CD4-positive, CD25-positive, alpha-beta regulatory T cell (primary cell): ENCODE measurements at regions not wholly inside any gene's neighbourhood (a gene's known extent, or its start where the extent isn't known, plus 50 kb on each side); places are given as distances from the start of the nearest gene placed in this dataset.

ENCODE experiments used
- ATAC-seq, 2 donors: fragments of 150-1000 bp; cut with Tn5 transposase; one replicate each; pipeline ENCODE4 v1.10.0; 2021; ENCODE audit warnings: low read depth in 2 of 2, moderate number of reproducible peaks in 2 of 2, moderate library complexity in 1 of 2
- DNase-seq, 3 donors: peaks; one replicate each; pipeline versions ENCODE4 v3.0.0 to v3.0.0-alpha.2; 2012 to 2022; ENCODE audit warnings: mixed read lengths in 1 of 3
- H3K27ac ChIP-seq: one replicate; pipeline ENCODE4 v1.7.0; 2013; ENCODE audit warnings: mild to moderate bottlenecking, low read length; ENCODE audit not compliant: insufficient read depth, poor library complexity, severe bottlenecking
- H3K27me3 ChIP-seq: one replicate; pipeline ENCODE4 v1.7.0; 2013; ENCODE audit warnings: low read length; ENCODE audit not compliant: control insufficient read depth, insufficient read depth
- H3K36me3 ChIP-seq: one replicate; pipeline ENCODE4 v1.7.0; 2013; ENCODE audit warnings: mild to moderate bottlenecking, low read length, moderate library complexity; ENCODE audit not compliant: control insufficient read depth, insufficient read depth
- H3K4me1 ChIP-seq: 2 replicates; pipeline ENCODE4 v1.7.0; 2013; ENCODE audit warnings: mild to moderate bottlenecking, low read length; ENCODE audit not compliant: insufficient read depth, control insufficient read depth, poor library complexity, severe bottlenecking
- H3K4me3 ChIP-seq: one replicate; pipeline ENCODE4 v1.7.0; 2013; ENCODE audit warnings: low read depth, mild to moderate bottlenecking, low read length, moderate library complexity
- H3K9me3 ChIP-seq, 2 experiments: 1 replicate in 1 of 2; 2 replicates in 1 of 2; pipeline ENCODE4 v1.7.0; 2013; ENCODE audit warnings: low read length in 2 of 2, mild to moderate bottlenecking in 1 of 2, moderate library complexity in 1 of 2; ENCODE audit not compliant: control insufficient read depth in 2 of 2
- H3K27ac Mint-ChIP-seq, 3 donors: one replicate each; pipeline ENCODE4 v1.8.0; 2020 to 2022; ENCODE audit warnings: mild to moderate bottlenecking in 3 of 3, mixed read lengths in 3 of 3, moderate library complexity in 2 of 3
- H3K27me3 Mint-ChIP-seq: one replicate; pipeline ENCODE4 v1.8.0; 2022; ENCODE audit warnings: mild to moderate bottlenecking, mixed read lengths
- H3K36me3 Mint-ChIP-seq: one replicate; pipeline ENCODE4 v1.8.0; 2020; ENCODE audit warnings: mixed read lengths
- H3K4me1 Mint-ChIP-seq, 4 donors: one replicate each; pipeline ENCODE4 v1.8.0; 2020 to 2022; ENCODE audit warnings: mixed read lengths in 4 of 4, mild to moderate bottlenecking in 1 of 4
- H3K4me3 Mint-ChIP-seq, 4 donors: one replicate each; pipeline ENCODE4 v1.8.0; 2020 to 2022; ENCODE audit warnings: mild to moderate bottlenecking in 4 of 4, mixed read lengths in 4 of 4, moderate library complexity in 3 of 4
- H3K9me3 Mint-ChIP-seq, 7 donors: one replicate each; pipeline ENCODE4 v1.8.0; 2020 to 2022; ENCODE audit warnings: mixed read lengths in 7 of 7, mild to moderate bottlenecking in 3 of 7, moderate library complexity in 2 of 7

GRCh38 chr2:12948961-12949353 lies 232.2 kb downstream of the TRIB2 start:
- Mint-ChIP-seq H3K27ac (no peak overlapping the region), H3K27me3 (peaks cover 15% of the 10 kb centered on the region), H3K9me3 (peaks cover 0 to 3% (median 0%) of the 10 kb centered on the region in 7 donors), H3K36me3 (no peaks in the 10 kb centered on the region), H3K4me3 (no peak overlapping the region), H3K4me1 (peaks cover 0 to 12% (median 6%) of the 10 kb centered on the region in 4 donors)
- ATAC-seq (no peak), DNase-seq (no peak)
- Histone ChIP-seq H3K4me3 (no peak overlapping the region), H3K27ac (no peak overlapping the region), H3K36me3 (no peaks in the 10 kb centered on the region), H3K27me3 (peaks cover 13% of the 10 kb centered on the region), H3K9me3 (no peaks in the 10 kb centered on the region), H3K4me1 (peaks cover 7% of the 10 kb centered on the region)

- no peaks in the 10 kb centered on the region for H3K36me3 Mint-ChIP-seq
- peaks cover 16% of the 10 kb centered on the region for H3K27me3 ChIP-seq
- H3K27ac ChIP-seq = no peak overlapping the region
- DNase-seq (no peak), ATAC-seq (no peak)
- H3K4me1 Mint-ChIP-seq = peaks cover 0 to 12% (median 6%) of the 10 kb centered on the region in 4 donors
- H3K9me3 Mint-ChIP-seq = peaks cover 0 to 3% (median 0%) of the 10 kb centered on the region in 7 donors
- H3K9me3 ChIP-seq = no peaks in the 10 kb centered on the region
- peaks cover 17% of the 10 kb centered on the region for H3K27me3 Mint-ChIP-seq
- H3K4me3 ChIP-seq = no peak overlapping the region
- H3K4me3 Mint-ChIP-seq = no peak overlapping the region
- H3K36me3 ChIP-seq = no peaks in the 10 kb centered on the region
- H3K27ac Mint-ChIP-seq = no peak overlapping the region
- peaks cover 7% of the 10 kb centered on the region for H3K4me1 ChIP-seq
These were observed 232.7 kb downstream of the TRIB2 start for GRCh38 chr2:12949406-12949805.

- Histone ChIP-seq H3K4me3 (no peak overlapping the region), H3K36me3 (no peaks in the 10 kb centered on the region), H3K27ac (no peak overlapping the region), H3K4me1 (peaks cover 7% of the 10 kb centered on the region), H3K27me3 (peaks cover 17% of the 10 kb centered on the region), H3K9me3 (no peaks in the 10 kb centered on the region)
- no peak for ATAC-seq
- Mint-ChIP-seq H3K36me3 (no peaks in the 10 kb centered on the region), H3K27me3 (peaks cover 21% of the 10 kb centered on the region), H3K27ac (peak overlapping the region in 1 of 3 donors; percentile 43), H3K9me3 (peaks cover 0 to 3% (median 0%) of the 10 kb centered on the region in 7 donors), H3K4me1 (peaks cover 0 to 12% (median 6%) of the 10 kb centered on the region in 4 donors), H3K4me3 (no peak overlapping the region)
- no peak for DNase-seq
These were observed 233.4 kb downstream of the TRIB2 start for GRCh38 chr2:12950174-12950573.

- H3K27me3 Mint-ChIP-seq = peaks cover 26% of the 10 kb centered on the region
- peaks cover 7% of the 10 kb centered on the region for H3K4me1 ChIP-seq
- H3K36me3 ChIP-seq = no peaks in the 10 kb centered on the region
- H3K9me3 Mint-ChIP-seq = peaks cover 0 to 3% (median 0%) of the 10 kb centered on the region in 7 donors
- no peak overlapping the region for H3K4me3 ChIP-seq
- H3K27me3 ChIP-seq = peaks cover 17% of the 10 kb centered on the region
- no peaks in the 10 kb centered on the region for H3K9me3 ChIP-seq
- ATAC-seq = no peak
- H3K36me3 Mint-ChIP-seq = no peaks in the 10 kb centered on the region
- peaks cover 0 to 12% (median 6%) of the 10 kb centered on the region in 4 donors for H3K4me1 Mint-ChIP-seq
- DNase-seq = no peak
- H3K27ac Mint-ChIP-seq = no peak overlapping the region
- H3K4me3 Mint-ChIP-seq = no peak overlapping the region
- no peak overlapping the region for H3K27ac ChIP-seq
These were observed 234.4 kb downstream of the TRIB2 start for GRCh38 chr2:12950957-12951656.

- no peak overlapping the region for H3K27ac ChIP-seq
- Mint-ChIP-seq H3K9me3 (peaks cover 0 to 3% (median 0%) of the 10 kb centered on the region in 7 donors), H3K4me1 (peaks cover 0 to 12% (median 6%) of the 10 kb centered on the region in 4 donors), H3K4me3 (no peak overlapping the region), H3K27me3 (peaks cover 31% of the 10 kb centered on the region), H3K36me3 (no peaks in the 10 kb centered on the region), H3K27ac (no peak overlapping the region)
- peaks cover 7% of the 10 kb centered on the region for H3K4me1 ChIP-seq
- DNase-seq (no peak), ATAC-seq (no peak)
- no peaks in the 10 kb centered on the region for H3K36me3 ChIP-seq
- H3K4me3 ChIP-seq = no peak overlapping the region
- H3K27me3 ChIP-seq = peaks cover 17% of the 10 kb centered on the region
- no peaks in the 10 kb centered on the region for H3K9me3 ChIP-seq
These were observed 234.9 kb downstream of the TRIB2 start for GRCh38 chr2:12951657-12951973.

- no peak overlapping the region for H3K4me3 ChIP-seq
- H3K36me3 ChIP-seq = no peaks in the 10 kb centered on the region
- H3K27ac Mint-ChIP-seq = no peak overlapping the region
- H3K27ac ChIP-seq = no peak overlapping the region
- H3K36me3 Mint-ChIP-seq = no peaks in the 10 kb centered on the region
- H3K4me3 Mint-ChIP-seq = no peak overlapping the region
- H3K9me3 ChIP-seq = no peaks in the 10 kb centered on the region
- H3K9me3 Mint-ChIP-seq = peaks cover 0 to 3% (median 0%) of the 10 kb centered on the region in 7 donors
- H3K27me3 ChIP-seq = peaks cover 18% of the 10 kb centered on the region
- ATAC-seq (no peak), DNase-seq (no peak)
- peaks cover 7% of the 10 kb centered on the region for H3K4me1 ChIP-seq
- H3K27me3 Mint-ChIP-seq = peaks cover 39% of the 10 kb centered on the region
- H3K4me1 Mint-ChIP-seq = peaks cover 0 to 12% (median 6%) of the 10 kb centered on the region in 4 donors
These were observed 236.9 kb downstream of the TRIB2 start for GRCh38 chr2:12953596-12953995.

GRCh38 chr2:12955864-12956263 lies 239.1 kb downstream of the TRIB2 start:
- DNase-seq (no peak), ATAC-seq (no peak)
- Histone ChIP-seq H3K9me3 (no peaks in the 10 kb centered on the region), H3K27me3 (peaks cover 14% of the 10 kb centered on the region), H3K4me1 (no peaks in the 10 kb centered on the region), H3K36me3 (no peaks in the 10 kb centered on the region), H3K27ac (no peak overlapping the region), H3K4me3 (no peak overlapping the region)
- Mint-ChIP-seq H3K9me3 (peaks cover 0 to 6% (median 4%) of the 10 kb centered on the region in 7 donors), H3K27ac (no peak overlapping the region), H3K4me1 (peaks cover 0 to 5% (median 0%) of the 10 kb centered on the region in 4 donors), H3K4me3 (no peak overlapping the region), H3K27me3 (peaks cover 49% of the 10 kb centered on the region), H3K36me3 (no peaks in the 10 kb centered on the region)

GRCh38 chr2:12957251-12957650 lies 240.5 kb downstream of the TRIB2 start:
- H3K9me3 ChIP-seq = no peaks in the 10 kb centered on the region
- Mint-ChIP-seq H3K27me3 (peaks cover 51% of the 10 kb centered on the region), H3K9me3 (peaks cover 0 to 9% (median 4%) of the 10 kb centered on the region in 7 donors), H3K36me3 (no peaks in the 10 kb centered on the region), H3K4me1 (no peaks in the 10 kb centered on the region), H3K27ac (no peak overlapping the region), H3K4me3 (peak overlapping the region in 1 of 4 donors; percentile 27)
- H3K36me3 ChIP-seq = no peaks in the 10 kb centered on the region
- H3K4me1 ChIP-seq = no peaks in the 10 kb centered on the region
- ATAC-seq (no peak), DNase-seq (no peak)
- no peak overlapping the region for H3K27ac ChIP-seq
- peaks cover 14% of the 10 kb centered on the region for H3K27me3 ChIP-seq
- no peak overlapping the region for H3K4me3 ChIP-seq
